GM12875 (cell line): ENCODE measurements at regions not wholly inside any gene's neighbourhood (a gene's known extent, or its start where the extent isn't known, plus 50 kb on each side); places are given as distances from the start of the nearest gene placed in this dataset.
"Not testable (repeated sequence)": the region's sequence is repeated elsewhere in the genome, so short reads cannot be mapped to it uniquely, and the experiment has no call there.

Experiments used
- H3K4me3 ChIP-seq: one replicate; pipeline ENCODE4 v1.5.1; 2011; ENCODE audit warnings: low read depth, low read length, control low read depth
- CTCF ChIP-seq: IDR thresholded peaks from 2 replicates; pipeline ENCODE4 v1.5.1; 2011; ENCODE audit warnings: low read depth, mild to moderate bottlenecking, control low read depth, inconsistent platforms, low read length, moderate library complexity, borderline replicate concordance; ENCODE audit not compliant: insufficient read depth

DNA sequence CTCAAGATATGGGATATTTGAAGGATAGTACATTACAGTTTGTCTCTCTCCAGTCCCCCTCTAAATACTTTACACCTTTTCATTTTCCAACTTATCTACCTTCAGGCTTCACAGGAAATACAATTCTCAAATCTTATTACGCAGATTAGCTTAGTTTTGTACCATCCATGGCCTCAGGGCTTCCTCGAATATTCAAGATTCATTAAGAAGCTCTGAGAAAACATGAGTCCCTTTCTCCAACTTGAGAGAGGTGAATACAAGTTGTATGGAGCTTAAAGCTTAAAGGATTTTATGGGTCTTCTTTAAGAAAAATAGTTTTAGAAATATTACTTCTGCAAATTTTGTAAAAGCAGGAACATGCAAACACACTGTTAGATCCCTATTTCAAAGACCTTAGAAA is 1212.5 kb downstream of the GALC start:
- no peak overlapping the region for H3K4me3 ChIP-seq
- no peak for TF ChIP-seq CTCF

DNA sequence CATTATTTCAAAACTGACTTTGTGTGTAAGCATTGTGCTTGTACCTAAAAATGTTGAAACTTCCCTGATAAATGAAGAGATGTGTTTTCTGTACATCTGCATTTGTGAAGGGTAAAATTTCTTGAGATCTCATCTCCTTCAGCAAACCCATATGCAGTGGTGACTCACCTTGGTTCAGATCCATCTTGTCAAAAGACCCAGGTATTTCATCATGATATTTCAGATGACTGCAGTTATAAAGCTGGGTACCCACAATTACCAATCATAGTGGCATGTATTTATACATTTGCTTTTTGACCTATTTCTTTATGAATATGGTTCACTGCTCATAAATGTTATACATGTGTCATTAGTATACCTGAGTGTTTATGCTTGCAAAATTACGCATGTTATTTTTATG is 1213.6 kb downstream of the GALC start:
- H3K4me3 ChIP-seq, result no peak overlapping the region
- TF ChIP-seq CTCF, result no peak

DNA sequence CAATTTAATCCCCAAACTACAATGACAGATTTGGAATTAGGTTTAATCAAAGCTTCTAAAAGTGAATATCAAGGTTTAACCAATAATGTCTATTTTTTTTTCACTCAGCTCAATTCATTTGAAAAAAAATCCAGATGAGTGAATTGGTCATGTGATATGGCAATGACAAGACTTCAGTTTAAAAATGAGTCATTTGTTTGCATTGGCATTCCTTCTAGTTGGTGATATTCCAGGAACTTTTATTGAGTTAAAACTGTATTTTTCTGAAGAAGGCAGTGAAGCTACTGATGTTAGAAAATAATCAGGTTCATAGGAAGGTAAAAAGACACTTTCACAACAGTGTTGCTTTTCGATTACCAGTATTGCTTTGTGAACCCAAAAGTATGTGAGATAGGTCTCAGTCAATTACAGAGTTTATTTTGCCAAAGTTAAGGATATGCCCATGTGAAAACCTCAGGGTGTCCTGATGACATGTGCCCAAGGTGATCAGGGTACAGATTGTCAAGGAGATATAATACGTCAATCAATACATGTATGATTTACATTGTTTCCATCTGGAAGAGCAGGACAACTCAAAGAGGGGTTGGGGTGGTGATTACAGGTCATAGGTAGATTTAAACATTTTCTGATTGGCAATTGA is 1214.9 kb downstream of the GALC start:
- no peak overlapping the region for H3K4me3 ChIP-seq
- no peak for TF ChIP-seq CTCF

DNA sequence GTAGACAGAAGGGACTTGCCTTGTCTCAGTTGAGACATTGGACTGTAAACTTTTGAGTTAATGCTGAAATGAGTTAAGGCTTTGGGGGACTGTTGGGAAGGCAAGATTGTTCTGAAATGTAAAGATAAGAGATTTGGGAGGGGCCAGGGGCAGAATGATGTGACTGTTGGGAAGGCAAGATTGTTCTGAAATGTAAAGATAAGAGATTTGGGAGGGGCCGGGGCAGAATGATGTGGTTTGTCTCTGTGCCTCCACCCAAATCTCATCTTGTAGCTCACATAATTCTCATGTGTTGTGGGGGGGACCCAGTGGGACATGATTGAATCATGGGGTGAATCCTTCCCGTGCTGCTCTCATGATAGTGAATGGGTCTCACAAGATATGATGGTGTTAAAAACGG is 1217.1 kb downstream of the GALC start:
- H3K4me3 ChIP-seq, result not testable (repeated sequence)

DNA sequence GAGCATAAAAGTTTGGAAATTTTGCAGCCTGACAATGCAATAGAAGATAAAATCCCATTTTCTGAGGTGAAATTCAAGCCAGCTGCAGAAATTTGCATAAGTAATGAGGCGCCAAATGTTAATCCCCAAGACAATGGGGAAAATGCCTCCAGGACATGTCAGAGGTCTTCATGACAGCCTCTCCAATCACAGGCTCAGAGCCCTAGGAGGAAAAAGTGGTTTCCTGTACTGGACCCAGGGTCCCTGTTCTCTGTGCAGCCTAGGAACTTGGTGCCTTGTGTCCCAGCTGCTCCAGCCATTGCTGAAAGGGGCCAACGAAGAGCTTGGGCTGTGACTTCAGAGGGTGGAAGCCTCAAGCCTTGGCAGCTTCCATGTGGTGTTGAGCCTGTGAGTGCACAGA is 1218.1 kb downstream of the GALC start:
- H3K4me3 ChIP-seq, result no peak overlapping the region
- TF ChIP-seq CTCF, result no peak

DNA sequence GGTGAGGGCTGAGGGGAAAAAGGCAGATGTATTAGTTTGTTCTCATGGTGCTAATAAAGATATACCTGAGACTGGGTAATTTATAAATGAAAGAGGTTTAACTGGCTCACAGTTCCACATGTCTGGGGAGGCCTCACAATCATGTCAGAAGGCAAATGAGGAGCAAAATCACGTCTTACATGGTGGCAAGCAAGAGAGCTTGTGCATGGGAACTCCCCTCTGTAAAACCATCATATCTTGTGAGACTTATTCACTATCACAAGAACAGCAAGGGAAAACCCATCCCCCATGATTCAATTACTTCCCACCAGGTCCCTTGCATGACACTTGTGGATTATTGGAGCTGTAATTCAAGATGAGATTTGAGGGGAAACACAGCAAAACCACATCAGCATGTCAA is 1220.9 kb downstream of the GALC start:
- TF ChIP-seq CTCF, result no peak
- no peak overlapping the region for H3K4me3 ChIP-seq

DNA sequence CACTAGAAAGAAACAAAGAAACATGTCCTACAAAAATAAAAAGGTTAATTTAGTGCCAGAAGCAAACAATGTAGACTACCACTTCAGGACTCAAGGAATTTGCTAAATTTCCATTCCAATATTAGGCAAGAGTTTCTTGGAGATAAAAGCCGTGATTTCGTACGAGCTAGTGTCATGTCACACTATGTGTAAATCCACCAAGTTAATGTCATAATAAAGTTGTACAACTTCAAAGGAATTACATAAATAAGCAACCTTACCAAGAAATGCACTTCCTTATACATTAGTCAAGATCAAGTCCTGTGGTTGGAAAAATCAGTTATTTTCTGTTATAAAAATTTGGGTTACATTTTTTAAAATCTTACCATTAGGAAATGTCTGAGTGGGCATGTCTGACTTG is 1222.8 kb downstream of the GALC start:
- no peak overlapping the region for H3K4me3 ChIP-seq
- TF ChIP-seq CTCF, result no peak

GRCh38 chr14:86766469-86766868 is 1226.5 kb downstream of the GALC start:
- TF ChIP-seq CTCF, result no peak
- no peak overlapping the region for H3K4me3 ChIP-seq
